Right lobe of liver (tissue), 4 donors: ENCODE measurements at regions not wholly inside any gene's neighbourhood (a gene's known extent, or its start where the extent isn't known, plus 50 kb on each side); places are given as distances from the start of the nearest gene placed in this dataset.

Experiments used
- CTCF ChIP-seq, 4 donors: fragments of 200-600 bp in 3 of 4; fragments of 450-650 bp in 1 of 4; IDR thresholded peaks; one replicate each; pipeline versions ENCODE4 v1.5.1 to v1.8.0; 2016 to 2022; ENCODE audit warnings: antibody characterized with exemption in 4 of 4, mild to moderate bottlenecking in 2 of 4
- POLR2A ChIP-seq: fragments of 450-650 bp; IDR thresholded peaks from one replicate; pipeline ENCODE4 v1.6.1; 2017; ENCODE audit warnings: antibody characterized with exemption, mild to moderate bottlenecking
- donor health status: DM: no; HTN: no; CAD: no.
- donor health status: DM: no; HTN: no; CAD: no.
- donor health status: DM: no; HTN: yes; CAD: no.

GRCh38 chr22:47698906-47699305, 936.5 kb downstream of the TBC1D22A start:
- TF ChIP-seq POLR2A = no peak
- TF ChIP-seq CTCF (IDR thresholded peaks at IDR 0.05) = no peak
